HEK293T (cell line): ENCODE measurements at regions not wholly inside any gene's neighbourhood (a gene's known extent, or its start where the extent isn't known, plus 50 kb on each side); places are given as distances from the start of the nearest gene placed in this dataset.

Source experiments
- CTCF ChIA-PET: fragments of 350-600 bp; formaldehyde crosslinking; extraction: SDS; loops from one replicate; lab custom pipeline; 2021; ENCODE audit warnings: antibody characterized with exemption, inconsistent platforms; lab: Yijun Ruan, JAX
- POLR2A ChIA-PET: fragments of 350-600 bp; formaldehyde crosslinking; extraction: SDS; loops from one replicate; lab custom pipeline; 2020; ENCODE audit warnings: antibody characterized with exemption, inconsistent platforms; lab: Yijun Ruan, JAX
- DNase-seq: peaks from one replicate; pipeline ENCODE4 v3.0.0; 2012; ENCODE audit warnings: mixed read lengths; ENCODE audit errors: extremely low spot score
- ARNT ChIP-seq: fragments of 450-650 bp; IDR thresholded peaks from 2 replicates; pipeline ENCODE4 v1.6.1; 2017; ENCODE audit warnings: mild to moderate bottlenecking
- BHLHE40 ChIP-seq: fragments of 450-650 bp; IDR thresholded peaks from 2 replicates; pipeline ENCODE4 v1.6.1; 2016; ENCODE audit warnings: mild to moderate bottlenecking, moderate library complexity, borderline replicate concordance
- CTBP1 ChIP-seq: fragments of 450-650 bp; IDR thresholded peaks from 2 replicates; pipeline ENCODE4 v1.6.1; 2016; ENCODE audit warnings: borderline replicate concordance
- ELF4 ChIP-seq: fragments of 450-650 bp; IDR thresholded peaks from 2 replicates; pipeline ENCODE4 v1.6.1; 2017; ENCODE audit warnings: antibody characterized with exemption
- FOXA1 ChIP-seq: fragments of 450-650 bp; IDR thresholded peaks from 2 replicates; pipeline ENCODE4 v1.6.1; 2016; ENCODE audit warnings: mild to moderate bottlenecking
- FOXK2 ChIP-seq: fragments of 450-650 bp; IDR thresholded peaks from 2 replicates; pipeline ENCODE4 v1.6.1; 2016; ENCODE audit warnings: mild to moderate bottlenecking
- FOXM1 ChIP-seq: fragments of 450-650 bp; IDR thresholded peaks from 2 replicates; pipeline ENCODE4 v1.6.1; 2017; ENCODE audit warnings: mild to moderate bottlenecking, borderline replicate concordance
- HDGF ChIP-seq: fragments of 450-650 bp; IDR thresholded peaks from 2 replicates; pipeline ENCODE4 v1.6.1; 2017; ENCODE audit warnings: antibody characterized with exemption, borderline replicate concordance
- L3MBTL2 ChIP-seq: fragments of 450-650 bp; conservative IDR thresholded peaks from 2 replicates; pipeline ENCODE4 v1.6.1; 2016; ENCODE audit warnings: mild to moderate bottlenecking
- LEF1 ChIP-seq: fragments of 450-650 bp; IDR thresholded peaks from 2 replicates; pipeline ENCODE4 v1.6.1; 2017; ENCODE audit warnings: mild to moderate bottlenecking, borderline replicate concordance
- NFRKB ChIP-seq: fragments of 450-650 bp; IDR thresholded peaks from 2 replicates; pipeline ENCODE4 v1.6.1; 2016; ENCODE audit warnings: mild to moderate bottlenecking, moderate library complexity
- SP1 ChIP-seq: fragments of 450-650 bp; IDR thresholded peaks from 2 replicates; pipeline ENCODE4 v1.6.1; 2017
- SUZ12 ChIP-seq: fragments of 450-650 bp; IDR thresholded peaks from 2 replicates; pipeline ENCODE4 v1.6.1; 2016; ENCODE audit warnings: mild to moderate bottlenecking
- TARDBP ChIP-seq: fragments of 450-650 bp; IDR thresholded peaks from 2 replicates; pipeline ENCODE4 v1.6.1; 2016
- ZNF384 ChIP-seq: fragments of 450-650 bp; IDR thresholded peaks from 2 replicates; pipeline ENCODE4 v1.6.1; 2016
- TF ChIP-seq, protein P1 (sequence below): fragments of 450-650 bp; IDR thresholded peaks from 2 replicates; pipeline ENCODE4 v1.6.1; 2016

DNA sequence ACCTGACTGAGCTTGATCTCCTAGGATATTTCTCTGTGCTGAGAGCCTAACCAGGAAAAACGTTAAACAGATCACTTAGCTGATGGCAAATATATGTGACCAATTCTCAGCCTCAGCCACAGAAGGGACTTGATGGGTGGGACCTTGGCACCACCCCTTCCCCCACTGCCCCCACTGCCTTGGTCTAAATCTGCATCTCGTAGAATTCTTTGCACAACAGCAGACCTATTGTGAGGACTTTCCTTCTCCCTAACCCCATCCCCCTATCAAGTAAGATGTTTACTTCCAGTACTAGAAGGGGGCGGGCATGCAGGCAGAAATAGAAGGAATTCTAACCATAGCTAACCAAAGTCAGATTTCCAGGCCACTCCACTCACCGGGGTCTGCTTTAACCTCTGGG, 313.2 kb downstream of the PCNX1 start:
- CTCF ChIA-PET = no interaction called here

DNA sequence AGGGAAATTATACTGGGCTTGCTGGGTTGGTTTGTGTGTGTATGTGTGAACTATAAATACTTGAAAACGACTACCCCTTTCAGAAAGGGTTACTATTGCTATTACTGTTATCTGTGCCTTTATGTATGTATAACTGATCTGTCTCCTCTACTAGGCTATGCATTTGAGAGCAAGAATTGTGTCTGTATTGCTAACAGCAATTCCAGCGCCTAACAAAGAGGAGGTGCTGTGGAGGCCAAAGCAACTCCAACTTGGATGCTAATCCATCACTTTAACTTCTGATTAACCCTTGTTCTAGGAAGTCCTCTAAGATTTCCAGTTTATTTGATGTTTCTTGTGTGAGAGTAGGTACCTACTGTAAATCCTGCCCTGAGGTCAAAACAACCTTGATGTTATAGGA, 313.9 kb downstream of the PCNX1 start:
- CTCF ChIA-PET = no interaction called here
- POLR2A ChIA-PET = no interaction called here
- no peak for TF ChIP-seq L3MBTL2
- no peak for TF ChIP-seq FOXA1
- TF ChIP-seq SP1 = no peak
- DNase-seq = no peak

More for the DNA sequence above, 313.2 kb downstream of the PCNX1 start:
- DNase-seq = no peak
- POLR2A ChIA-PET = no interaction called here
- TF ChIP-seq SP1 (no peak), LEF1 (no peak), ARNT (no peak), BHLHE40 (no peak)

DNA sequence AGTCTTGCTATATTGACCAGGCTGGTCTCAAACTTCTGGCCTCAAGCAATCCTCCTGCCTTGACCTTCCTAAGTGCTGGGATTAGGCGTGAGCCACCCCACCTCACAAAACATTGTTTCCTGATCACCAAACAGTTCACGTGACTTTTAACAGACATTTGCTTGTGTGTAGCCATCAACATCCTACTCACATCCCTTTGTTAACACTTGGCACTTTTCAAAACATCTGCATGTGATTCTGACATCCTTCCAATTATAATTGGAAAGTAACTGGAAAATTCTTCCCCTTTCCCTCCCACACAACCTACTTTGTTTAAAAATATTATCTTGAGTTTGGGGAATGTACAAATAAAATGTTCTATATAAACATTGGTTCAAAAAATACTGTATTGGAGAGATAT, 317.9 kb downstream of the PCNX1 start:
- CTCF ChIA-PET = no interaction called here
- DNase-seq = no peak

DNA sequence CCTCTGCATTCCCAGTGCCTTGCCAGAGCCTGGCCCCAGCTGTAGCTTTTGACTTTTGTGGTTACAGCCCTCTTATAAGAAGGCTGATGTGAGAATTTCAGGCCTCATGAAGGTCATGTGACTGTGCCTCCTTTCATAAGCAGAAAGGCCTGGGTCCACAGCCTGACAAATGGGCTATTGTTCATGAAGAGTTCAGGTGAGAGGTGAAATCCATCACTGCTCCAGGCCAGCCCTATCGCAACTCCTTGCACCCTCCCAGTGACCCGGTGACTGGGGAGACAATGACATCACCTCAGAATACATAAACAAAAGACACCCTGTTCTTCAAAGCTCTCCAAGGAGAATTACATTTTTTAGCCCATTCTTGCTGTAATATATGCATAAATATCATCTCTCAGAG, 321.5 kb downstream of the PCNX1 start:
- POLR2A ChIA-PET = no interaction called here
- CTCF ChIA-PET = no interaction called here
- TF ChIP-seq ELF4 = no peak
- TF ChIP-seq TARDBP = no peak
- no peak for TF ChIP-seq FOXA1
- no peak for TF ChIP-seq HDGF
- no peak for TF ChIP-seq SP1
- no peak for TF ChIP-seq NFRKB
- TF ChIP-seq, protein P1, sequence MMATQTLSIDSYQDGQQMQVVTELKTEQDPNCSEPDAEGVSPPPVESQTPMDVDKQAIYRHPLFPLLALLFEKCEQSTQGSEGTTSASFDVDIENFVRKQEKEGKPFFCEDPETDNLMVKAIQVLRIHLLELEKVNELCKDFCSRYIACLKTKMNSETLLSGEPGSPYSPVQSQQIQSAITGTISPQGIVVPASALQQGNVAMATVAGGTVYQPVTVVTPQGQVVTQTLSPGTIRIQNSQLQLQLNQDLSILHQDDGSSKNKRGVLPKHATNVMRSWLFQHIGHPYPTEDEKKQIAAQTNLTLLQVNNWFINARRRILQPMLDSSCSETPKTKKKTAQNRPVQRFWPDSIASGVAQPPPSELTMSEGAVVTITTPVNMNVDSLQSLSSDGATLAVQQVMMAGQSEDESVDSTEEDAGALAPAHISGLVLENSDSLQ = no peak
- TF ChIP-seq FOXK2 = no peak
- no peak for TF ChIP-seq LEF1
- no peak for TF ChIP-seq ARNT
- no peak for TF ChIP-seq ZNF384
- TF ChIP-seq FOXM1 = no peak
- no peak for TF ChIP-seq CTBP1
- TF ChIP-seq BHLHE40 = no peak
- no peak for TF ChIP-seq L3MBTL2
- no peak for TF ChIP-seq SUZ12
- DNase-seq = no peak

More for the DNA sequence above, 317.9 kb downstream of the PCNX1 start:
- no peak for TF ChIP-seq SP1
- POLR2A ChIA-PET = no interaction called here

DNA sequence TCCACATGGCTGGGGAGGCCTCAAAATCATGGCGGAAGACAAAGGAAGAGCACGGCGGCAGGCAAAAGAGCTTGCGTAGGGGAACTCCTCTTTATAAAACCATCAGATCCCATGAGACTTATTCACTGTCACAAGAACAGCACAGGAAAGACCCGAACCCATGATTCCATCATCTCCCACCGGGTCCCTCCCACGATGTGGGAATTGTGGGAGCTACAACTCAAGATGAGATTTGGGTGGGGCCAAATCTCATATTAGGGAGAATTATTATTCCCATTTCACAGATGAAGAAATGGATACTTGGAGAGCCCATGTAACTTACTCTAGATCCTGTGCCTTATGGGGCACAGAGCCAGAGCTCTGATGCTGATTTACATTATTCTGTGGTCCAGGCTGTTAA, 322.6 kb downstream of the PCNX1 start:
- ChIA-PET POLR2A (no interaction called here), CTCF (no interaction called here)
- DNase-seq = no peak
- TF ChIP-seq FOXK2 (no peak), TARDBP (no peak), L3MBTL2 (no peak), LEF1 (no peak), BHLHE40 (no peak), CTBP1 (no peak), FOXM1 (no peak), ZNF384 (no peak), SP1 (no peak), ARNT (no peak), SUZ12 (no peak), ELF4 (no peak), NFRKB (no peak), FOXA1 (no peak), HDGF (no peak)
- TF ChIP-seq, protein P1 = no peak

DNA sequence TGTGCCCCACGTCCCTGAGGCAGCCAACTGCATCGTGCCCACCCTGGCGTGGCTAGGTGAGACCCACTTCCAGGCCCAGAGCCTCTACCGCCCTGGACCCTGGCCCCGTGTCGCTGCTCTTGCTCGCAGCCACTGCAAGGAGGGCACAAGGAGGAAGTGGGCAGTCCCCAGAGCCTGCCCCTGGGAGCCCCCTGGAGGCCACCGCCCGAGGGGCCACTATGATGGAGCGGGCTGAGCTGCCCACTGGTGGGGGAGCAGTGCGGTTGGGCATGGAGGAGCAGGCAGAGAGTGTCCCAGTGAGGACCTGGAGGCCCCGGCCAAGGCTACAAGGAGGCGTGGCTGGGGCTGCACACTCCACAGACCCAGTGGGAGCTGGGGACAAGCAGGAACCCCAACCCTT, 323.6 kb downstream of the PCNX1 start:
- CTCF ChIA-PET = no interaction called here
- TF ChIP-seq FOXA1 (no peak), LEF1 (no peak), FOXM1 (no peak), FOXK2 (no peak), L3MBTL2 (no peak), SP1 (no peak), ELF4 (no peak), ARNT (no peak), ZNF384 (no peak), HDGF (no peak), CTBP1 (no peak), TARDBP (no peak), NFRKB (no peak), BHLHE40 (no peak)
- TF ChIP-seq, protein P1 = no peak
- DNase-seq = no peak
- POLR2A ChIA-PET = no interaction called here
